LHCN-M2 (cell line): ENCODE measurements at regions not wholly inside any gene's neighbourhood (a gene's known extent, or its start where the extent isn't known, plus 50 kb on each side); places are given as distances from the start of the nearest gene placed in this dataset.
"Not testable (repeated sequence)": the region's sequence is repeated elsewhere in the genome, so short reads cannot be mapped to it uniquely, and the experiment has no call there.

Experiments
- DNase-seq: peaks from one replicate; pipeline ENCODE4 v3.0.0-alpha.2; 2012; ENCODE audit warnings: low read depth

DNA sequence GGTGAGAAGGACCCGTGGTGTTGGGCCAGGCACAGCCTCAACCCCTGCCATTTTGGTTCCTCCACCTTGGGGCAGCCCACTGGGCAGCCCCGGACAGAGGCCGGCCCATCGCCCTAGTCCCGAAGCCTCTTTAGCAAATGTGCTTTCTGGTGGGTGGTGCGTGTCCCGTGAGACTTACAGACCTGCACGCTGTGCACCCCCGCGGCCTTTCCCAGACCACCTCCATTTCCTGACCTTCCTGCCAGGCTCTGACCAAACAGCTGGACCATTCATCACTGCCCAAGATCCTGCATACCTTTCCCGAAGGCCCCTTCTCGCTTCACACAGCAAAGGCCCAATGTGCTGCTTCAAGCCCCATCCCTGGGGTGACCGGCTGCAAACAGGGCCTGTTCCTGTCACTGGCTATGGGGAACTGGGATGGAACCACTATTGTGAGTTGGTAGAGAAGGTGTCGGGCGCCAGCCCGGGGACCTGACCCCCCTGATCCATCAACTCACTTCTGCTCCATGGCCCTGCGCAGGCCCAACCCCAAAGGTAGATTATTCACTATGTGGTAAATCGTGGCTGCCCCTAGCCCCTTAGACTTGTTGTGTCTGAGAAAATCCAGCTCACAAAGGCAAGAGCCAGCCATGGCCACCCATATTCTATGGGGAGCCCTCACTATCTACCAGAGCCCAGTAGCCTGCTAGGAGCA, 341.0 kb downstream of the EIPR1 start:
- no peak for DNase-seq

DNA sequence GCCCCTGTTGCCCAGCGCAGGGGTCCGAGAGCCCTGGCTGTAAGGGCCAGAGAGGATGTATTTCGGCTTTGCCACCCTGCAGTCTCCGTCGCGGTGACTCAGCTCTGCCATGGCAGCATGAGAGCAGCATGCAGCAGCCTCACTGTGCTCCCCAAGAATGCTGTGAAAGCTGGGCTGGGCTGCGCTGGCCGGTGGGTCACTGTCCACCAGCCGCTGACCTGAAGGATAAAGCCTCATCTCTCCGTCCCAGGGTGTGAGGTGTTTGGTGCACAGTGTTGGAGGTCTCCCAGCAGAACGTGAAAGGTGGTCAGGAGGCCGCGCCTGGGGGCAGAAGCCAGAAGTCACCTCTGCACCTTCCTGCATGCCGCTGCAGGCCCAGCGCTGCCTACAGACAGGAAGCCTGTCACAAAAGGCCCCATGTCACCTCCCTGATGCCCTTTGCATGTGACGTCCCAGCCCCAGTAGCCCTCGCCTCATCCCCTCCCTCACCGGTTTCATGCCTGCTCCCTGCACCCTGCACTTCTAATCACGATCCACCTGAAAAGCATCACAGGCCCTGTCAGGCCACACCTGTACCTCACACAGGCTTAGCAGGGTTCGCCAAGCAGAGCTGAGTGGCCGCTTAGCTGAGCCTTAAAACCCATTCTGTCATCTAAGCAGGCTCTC, 342.1 kb downstream of the EIPR1 start:
- DNase-seq = no peak

DNA sequence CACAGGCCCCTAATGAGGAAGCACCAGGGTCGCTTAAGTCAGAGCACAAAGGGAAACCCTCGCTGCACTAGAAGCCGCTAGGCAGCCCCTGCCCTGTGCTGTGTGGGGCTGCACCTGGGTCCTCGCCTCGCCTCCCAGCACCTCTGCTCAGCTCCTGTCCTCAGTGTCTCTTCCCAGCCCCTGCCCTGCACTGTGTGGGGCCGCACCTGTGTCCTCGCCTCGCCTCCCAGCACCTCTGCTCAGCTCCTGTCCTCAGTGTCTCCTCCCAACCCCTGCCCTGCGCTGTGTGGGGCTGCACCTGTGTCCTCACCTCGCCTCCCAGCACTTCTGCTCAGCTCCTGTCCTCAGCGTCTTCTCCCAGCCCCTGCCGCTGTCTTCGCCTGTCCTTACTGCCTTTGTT, 342.8 kb downstream of the EIPR1 start:
- DNase-seq = no peak

DNA sequence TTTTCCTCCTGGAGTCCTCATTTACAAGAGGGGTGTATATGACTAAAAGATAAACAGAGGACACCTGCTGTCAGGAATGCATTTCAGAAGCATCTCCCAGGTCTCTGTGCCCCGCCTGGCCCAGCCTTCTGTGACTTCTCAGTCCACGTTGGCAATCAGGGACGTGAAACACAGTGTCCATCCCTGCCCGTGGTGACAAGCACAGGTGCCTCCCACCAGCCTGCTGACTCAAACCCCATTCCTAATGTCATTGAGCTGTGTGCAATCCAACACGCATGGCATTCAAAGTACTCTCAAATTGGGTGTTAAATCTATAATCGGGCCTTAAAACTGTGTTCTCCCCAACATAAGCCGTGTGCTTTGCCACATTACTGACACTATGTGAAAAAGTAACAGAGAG, 343.2 kb downstream of the EIPR1 start:
- DNase-seq = no peak

DNA sequence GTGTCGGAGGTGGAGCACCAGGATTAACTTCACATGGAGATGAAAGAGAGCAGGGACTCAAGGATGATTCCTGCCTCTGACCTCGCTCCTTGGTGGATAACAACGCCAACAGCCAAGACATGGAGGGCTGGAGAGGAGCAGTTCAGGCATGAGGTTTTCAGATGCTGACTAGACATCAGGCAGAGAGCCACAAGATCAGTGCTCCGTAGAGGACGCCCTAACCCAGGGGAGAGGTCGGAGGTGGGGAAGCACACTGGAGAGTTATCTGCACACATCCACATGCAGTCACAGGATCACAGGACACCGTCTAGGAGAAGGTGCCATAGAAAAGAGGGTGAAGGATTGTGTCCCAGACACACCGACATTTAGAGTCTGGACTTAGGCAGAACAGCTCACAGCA, 344.3 kb downstream of the EIPR1 start:
- DNase-seq = no peak

DNA sequence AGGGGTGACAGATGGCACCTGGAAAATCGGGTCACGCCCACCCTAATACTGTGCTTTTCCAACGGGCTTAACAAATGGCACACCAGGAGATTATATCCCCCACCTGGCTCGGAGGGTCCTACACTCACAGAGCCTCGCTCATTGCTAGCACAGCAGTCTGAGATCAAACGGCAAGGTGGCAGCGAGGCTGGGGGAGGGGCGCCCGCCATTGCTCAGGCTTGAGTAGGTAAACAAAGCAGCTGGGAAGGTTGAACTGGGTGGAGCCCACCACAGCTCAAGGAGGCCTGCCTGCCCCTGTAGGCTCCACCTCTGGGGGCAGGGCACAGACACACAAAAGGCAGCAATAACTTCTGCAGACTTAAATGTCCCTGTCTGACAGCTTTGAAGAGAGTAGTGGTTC, 346.8 kb downstream of the EIPR1 start:
- not testable (repeated sequence) for DNase-seq

DNA sequence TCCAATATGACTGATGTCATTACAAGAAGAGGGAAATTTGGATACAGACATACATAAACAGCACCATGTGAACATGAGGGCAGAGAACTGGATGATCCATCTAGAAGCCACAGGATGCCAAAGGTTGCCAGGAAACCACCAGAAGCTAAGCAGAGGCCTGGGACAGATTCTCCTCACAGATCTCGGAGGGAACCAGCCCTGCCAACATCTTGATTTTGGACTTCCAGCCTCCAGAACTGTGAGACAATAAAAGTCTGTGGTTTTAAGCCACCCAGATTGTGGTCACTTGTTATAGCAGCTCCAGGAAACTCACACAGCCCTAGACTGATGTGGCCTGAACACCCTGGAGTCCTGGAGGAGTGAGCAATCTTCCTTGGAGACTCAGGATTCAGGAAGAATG, 351.6 kb downstream of the EIPR1 start:
- DNase-seq = no peak

DNA sequence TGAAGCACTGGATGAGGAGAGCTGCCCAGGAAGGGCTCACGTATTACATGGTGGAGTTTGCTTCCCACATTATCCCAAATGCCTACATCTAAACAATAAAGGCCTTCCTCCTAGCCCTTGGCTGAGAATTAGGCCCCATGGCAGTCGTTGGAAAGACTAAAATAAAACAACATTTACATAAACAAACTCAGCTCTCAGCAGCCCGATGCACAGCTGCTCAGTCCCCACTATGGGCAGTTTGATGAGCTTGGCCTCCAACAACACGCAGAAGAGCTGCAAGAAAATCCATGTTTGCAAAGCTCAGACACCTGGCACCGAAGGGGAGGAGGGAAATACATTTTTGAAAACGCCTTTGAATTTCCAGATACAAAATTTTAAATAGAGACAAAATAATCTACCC, 352.4 kb downstream of the EIPR1 start:
- DNase-seq = no peak

DNA sequence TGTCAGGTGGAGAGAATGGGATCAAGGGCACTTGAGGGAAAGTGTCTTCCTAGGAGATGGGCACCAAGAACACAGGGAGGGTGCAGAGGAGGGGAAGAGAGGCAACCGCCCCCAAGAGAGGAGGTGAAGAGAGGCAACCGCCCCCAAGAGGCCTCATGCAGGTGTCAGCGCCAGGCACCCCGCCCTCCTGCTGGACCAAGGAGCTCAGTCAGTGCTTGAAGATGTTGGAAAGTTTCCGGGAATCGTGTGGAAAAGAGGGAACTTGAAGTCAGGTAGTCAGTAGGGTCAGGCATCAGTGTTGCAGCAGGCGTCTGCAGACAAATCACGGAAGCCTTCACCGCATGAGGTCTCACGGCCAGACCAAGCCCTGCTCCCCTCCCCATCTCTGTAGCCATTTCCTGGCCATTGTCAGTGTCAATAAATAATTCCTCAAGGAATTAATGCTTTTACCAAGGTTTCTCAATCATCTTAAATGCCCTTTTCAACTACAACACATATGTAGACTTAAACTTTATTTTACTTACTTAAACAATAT, 353.1 kb downstream of the EIPR1 start:
- no peak for DNase-seq

DNA sequence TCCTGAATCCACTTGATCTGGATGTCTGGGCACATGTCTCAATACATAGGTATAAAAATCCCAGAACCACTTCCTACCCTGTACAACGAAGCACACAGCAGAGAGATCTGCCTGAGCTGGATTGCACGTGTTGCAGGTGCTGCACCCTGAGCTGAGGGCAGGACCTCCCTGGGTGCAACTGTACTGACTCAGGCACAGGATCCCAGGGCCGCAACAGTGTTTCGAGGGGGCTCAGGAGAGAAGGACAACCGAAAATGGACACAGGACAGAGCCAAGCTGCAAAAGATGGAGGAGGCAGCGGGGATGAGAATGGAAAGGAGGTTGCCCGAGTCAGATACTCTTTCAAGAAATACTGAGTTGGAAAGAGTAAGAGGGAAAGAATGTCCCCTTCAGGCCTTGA, 354.1 kb downstream of the EIPR1 start:
- DNase-seq = no peak

DNA sequence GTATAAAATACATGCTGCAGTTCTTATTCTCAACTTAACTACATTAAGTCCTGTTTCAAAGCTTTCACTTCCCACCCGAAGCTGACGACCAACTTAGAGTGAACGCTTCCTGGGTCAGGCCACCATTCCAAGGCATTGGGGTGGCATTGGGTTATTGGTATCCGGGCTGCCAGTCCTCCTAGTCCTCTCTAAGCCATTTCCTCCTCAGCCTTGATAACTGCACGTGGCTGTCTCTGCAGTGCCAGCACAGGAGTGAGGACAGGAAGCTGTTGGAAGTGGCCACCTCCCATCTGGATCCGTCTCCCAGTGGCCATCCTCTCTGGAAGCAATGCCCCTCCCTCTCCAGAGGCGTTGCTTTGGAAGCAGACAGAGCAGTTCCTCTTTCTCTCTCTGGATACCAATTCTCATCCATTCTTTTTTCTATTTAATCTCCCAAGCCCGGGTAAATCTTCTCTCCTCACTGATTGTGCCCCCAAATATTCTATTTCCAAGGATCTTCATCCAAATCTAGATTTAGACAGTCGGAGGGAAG, 354.7 kb downstream of the EIPR1 start:
- no peak for DNase-seq

DNA sequence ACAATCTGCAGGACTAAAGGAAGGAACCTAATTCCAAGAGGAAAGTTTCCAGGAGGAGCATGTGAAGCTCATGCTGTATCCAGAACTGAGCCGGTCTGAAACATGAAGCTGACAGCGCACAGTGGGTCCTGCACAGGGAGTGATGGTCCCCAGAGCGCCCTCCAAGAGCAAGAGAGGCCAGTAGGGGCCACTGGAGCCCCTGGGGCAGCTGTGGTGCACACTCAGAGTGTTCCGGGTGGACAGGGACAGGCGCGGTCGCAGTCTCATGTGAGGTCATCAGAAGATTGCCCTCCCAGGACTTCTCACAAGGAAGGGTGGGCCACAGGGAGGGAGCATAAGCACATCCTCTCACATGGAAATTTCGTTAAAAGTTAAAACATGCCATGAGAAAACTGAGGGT, 355.9 kb downstream of the EIPR1 start:
- no peak for DNase-seq

DNA sequence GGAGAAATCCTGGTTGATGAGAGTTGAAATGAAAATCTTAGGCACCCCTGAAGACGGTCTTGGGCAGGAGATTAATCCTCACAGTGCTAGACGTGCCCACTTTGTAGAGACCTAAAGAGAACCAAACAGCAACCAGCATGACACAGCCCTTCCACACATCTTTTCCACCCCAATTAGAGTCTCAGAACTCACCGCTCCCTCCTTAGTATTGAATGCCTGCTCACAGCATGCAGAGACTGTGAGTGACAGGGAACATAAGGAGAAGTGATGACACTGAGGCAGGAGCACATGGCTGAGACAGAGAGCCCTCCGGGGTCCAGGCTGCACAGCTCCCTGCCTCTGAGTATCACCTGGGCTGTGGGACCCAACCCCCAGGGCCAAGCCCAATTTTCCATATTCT, 367.6 kb downstream of the EIPR1 start:
- no peak for DNase-seq

DNA sequence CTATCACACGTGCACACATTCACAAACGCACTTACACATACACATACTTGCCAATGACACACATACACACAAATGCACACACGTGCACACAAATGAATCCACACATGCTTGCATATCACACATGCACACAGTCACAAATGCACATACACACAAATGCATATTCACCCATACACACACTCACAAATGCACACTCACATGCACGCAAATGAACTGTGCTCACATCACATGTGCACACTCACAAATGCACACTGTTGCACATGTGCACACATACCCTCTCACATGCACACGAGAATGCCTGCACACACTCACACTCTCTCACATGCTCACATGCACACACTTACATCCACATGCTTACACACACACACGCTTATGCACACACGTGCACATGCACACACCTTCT, 368.1 kb downstream of the EIPR1 start:
- no peak for DNase-seq

DNA sequence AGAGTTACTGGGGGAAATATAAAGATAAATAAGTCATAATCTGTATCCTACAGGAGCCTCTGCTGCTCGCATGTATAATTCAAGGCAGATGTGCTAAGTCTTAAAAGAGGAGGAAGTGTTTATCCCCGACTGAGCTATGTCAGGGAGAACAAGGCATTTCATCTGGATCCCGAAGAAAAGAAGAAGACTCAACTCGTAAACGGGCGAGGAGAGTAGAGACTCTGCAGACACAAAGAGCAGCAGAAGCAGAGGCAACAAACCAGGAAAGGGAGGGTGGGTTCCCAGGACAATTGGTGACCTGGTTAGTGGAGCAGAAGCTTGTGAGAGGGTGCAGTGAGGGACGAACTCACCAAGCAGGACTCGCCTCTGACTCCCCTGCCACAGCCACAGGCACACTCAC, 368.6 kb downstream of the EIPR1 start:
- DNase-seq = no peak

DNA sequence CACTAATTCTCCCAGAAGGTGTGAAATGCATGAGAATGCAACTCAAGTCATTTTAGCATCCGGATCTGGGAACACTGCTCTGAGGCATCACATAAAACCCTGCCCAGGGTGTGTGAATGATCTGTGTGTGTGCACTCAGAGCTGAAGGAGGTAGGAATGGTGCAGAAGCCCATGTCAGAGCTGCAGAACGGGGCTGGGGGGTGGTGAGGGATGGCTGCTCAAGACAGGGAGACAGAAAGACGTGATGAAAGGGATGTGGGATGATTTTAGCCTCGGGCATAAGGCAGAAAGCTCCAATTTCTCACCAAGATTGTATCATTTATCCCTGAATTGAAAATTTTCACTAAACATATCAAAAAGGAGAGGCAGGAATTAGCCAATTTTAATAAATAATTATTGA, 369.1 kb downstream of the EIPR1 start:
- DNase-seq = no peak

DNA sequence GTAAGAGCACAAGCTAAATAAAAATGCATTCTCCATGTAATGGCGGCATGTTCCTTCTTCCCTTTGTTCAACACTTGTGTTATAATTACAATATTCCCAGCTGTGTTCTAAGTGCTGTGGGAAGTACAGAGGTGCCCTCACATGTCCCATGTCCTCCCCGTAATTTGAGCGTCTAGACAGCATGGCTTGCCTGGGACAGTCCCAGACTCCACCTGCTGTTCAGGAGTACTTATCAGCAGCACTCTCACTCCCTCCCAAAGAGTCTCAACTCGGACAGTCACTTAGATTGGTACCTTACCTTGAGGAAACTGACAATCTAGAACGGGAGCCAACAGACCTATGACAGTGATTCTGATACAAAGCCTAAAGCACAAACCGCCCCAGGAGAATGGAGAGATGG, 370.5 kb downstream of the EIPR1 start:
- DNase-seq = no peak

DNA sequence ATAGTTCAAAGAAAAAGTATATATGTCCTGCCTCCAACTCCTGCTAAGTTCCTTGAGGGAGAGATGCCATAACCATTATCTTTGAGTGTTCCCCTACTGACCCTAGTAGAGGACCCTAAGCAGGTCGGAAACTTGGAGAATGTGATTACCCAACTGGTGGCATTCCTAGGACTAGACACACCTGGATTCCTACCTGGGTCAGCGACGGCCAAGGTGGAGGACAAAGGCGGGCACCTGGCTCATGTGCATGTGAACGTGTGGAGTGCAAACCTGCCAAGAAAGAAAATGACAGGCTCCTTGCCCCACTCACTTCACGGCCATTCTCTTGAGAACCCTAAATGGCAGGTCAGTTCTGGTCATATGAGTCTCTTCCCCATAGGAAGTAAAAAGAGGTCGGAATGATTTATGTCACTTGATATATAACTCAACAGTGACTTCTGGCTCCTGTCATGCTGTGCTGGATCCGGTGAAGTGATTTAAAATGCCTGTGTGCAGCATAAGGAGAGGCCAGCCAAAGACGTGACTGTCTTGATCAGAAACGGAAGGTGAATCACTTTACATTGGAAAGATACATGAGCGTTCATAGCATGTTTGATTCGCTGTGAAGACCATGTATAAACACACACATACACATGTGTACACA, 371.6 kb downstream of the EIPR1 start:
- DNase-seq = no peak

DNA sequence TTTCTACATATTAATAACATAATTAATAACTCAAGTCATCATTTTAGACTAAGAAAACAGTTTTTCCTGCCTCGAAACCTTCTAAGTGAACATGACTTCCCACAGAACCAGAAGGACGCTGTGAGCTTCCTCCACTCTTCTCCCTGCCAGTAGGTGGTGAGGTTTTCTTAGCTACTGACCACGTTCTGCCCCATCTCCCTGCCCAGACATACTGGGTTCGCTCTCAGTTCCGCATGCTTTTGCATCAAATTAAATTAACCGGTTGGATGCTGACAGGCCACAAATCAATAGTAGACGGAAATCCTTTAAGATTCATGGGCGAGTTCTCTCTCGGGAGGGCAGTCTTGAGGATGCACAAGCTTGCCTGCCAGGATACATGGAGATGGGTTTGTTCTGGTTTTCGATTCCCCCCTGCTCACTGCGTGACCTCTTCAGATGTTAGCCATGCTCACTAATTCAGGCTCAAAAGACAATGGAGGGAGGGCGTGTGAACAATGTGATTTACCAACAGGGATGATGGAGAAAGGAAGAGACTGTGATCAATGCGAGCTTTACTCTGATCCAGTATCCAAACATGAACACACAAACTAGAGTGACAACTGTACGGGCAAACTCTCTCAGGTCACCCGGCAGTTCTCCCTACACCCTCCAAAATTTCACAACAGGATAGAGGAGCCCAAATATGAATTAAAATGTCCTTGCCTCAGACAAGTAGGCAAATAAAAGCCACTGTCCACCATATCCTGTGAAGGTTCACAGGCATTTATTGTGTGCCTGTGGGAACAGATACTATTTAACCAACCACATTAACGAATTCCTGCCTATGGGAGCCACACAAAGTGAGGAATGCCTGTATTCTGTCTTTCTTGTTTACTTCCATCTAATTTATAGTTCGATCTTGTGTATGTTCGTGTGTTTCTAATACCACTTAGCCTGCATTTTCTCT, 375.7 kb downstream of the EIPR1 start:
- DNase-seq = peak; percentile 13

DNA sequence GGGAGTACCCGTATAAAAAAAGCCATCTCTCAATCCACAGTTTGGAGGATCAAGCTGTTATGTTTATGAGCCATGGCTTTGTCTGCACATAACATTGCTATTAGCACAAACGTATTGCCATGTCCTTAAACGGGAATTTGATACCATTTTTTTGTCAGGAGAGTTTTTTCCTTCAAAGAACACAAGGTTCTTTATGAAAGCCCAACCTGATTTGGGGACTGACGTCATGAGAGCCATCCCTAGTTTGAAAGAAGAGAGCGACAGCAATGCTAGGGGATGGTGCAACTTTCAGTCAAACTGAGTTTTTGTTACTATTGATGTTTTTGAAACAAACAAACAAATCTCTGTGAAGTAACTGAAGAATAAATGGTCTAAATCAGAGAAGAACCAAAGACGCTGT, 376.6 kb downstream of the EIPR1 start:
- DNase-seq = no peak

DNA sequence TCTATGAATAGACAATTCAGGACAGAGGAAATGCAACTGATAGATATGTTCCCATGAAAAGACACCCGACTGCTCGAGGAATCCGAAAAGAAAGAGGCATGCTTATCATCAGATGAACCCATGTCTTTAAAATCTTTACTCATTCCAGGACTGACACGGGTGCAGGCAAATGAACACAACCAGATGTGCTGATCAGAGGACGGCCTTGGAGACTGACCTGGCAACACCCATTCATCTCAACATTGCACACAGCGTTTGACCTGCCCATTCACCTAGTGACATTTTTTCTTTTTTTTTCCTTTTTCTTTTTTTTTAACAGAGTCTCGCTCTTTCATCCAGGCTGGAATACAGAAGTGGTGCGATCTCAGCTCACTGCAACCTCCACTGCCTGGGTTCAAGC, 377.5 kb downstream of the EIPR1 start:
- no peak for DNase-seq

DNA sequence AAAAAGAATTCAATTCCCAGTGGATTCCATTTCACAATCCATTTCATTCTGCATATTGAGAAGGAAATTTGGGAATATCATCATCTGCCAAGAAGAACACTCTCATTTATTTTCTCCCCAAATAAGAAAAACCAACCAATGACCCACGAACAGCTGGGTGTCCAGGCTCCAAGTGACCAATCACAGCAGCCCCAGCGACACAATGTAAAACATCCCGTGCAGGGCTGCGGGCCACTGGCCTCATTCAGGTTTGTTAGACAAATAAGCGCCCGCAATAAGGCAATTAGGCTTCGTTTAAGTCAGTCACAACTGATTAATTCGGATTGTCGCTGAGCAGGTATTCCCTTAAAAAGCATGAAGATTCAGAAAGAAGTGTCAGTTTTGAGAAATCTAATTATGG, 378.6 kb downstream of the EIPR1 start:
- DNase-seq = no peak
